H1 (cell line): ENCODE measurements at regions not wholly inside any gene's neighbourhood (a gene's known extent, or its start where the extent isn't known, plus 50 kb on each side); places are given as distances from the start of the nearest gene placed in this dataset.

ENCODE experiments used
- CTCF ChIA-PET: fragments of 300-600 bp; sonication (Branson Sonifier 250); formaldehyde crosslinking; loops from one replicate; lab custom pipeline; 2021; ENCODE audit not compliant: partially characterized antibody; lab: Charles Lee
- POLR2A ChIA-PET: fragments of 300-600 bp; sonication (Branson Sonifier 250); formaldehyde crosslinking; loops from one replicate; lab custom pipeline; 2021; ENCODE audit warnings: inconsistent platforms; ENCODE audit not compliant: partially characterized antibody; lab: Charles Lee
- DNase-seq, 2 experiments: peaks; one replicate each; pipeline versions ENCODE4 v3.0.0 to v3.0.0-alpha.2; 2010 to 2022; ENCODE audit warnings: low spot score in 2 of 2, low read depth in 1 of 2, mixed read lengths in 1 of 2
- FAIRE-seq: peaks from 2 replicates; lab custom pipeline; 2011; peaks lifted over from hg19 to GRCh38; lab: Jason Lieb, UNC
- H2AFZ ChIP-seq: 2 replicates; pipeline ENCODE4 v1.8.1; 2012; ENCODE audit warnings: low read length, inconsistent platforms
- H2AK5ac ChIP-seq: 2 replicates; pipeline ENCODE4 v1.6.1; 2013; ENCODE audit warnings: low read depth, low read length
- H2BK120ac ChIP-seq: replicated peaks from 2 replicates; pipeline ENCODE3; 2013; ENCODE audit warnings: low read depth, low read length, inconsistent platforms
- H2BK12ac ChIP-seq: 2 replicates; pipeline ENCODE4 v1.6.1; 2013; ENCODE audit warnings: low read depth, low read length
- H2BK15ac ChIP-seq: 2 replicates; pipeline ENCODE4 v1.6.1; 2013; ENCODE audit warnings: low read length
- H2BK20ac ChIP-seq: 2 replicates; pipeline ENCODE4 v1.6.1; 2013; ENCODE audit warnings: low read length
- H2BK5ac ChIP-seq: 2 replicates; pipeline ENCODE4 v1.6.1; 2013; ENCODE audit warnings: low read depth, low read length
- H3K14ac ChIP-seq: 2 replicates; pipeline ENCODE4 v1.6.1; 2013; ENCODE audit warnings: inconsistent platforms; ENCODE audit not compliant: insufficient read length
- H3K18ac ChIP-seq: 2 replicates; pipeline ENCODE4 v1.6.1; 2013; ENCODE audit warnings: low read length; ENCODE audit errors: extremely low read depth
- H3K23ac ChIP-seq: 2 replicates; pipeline ENCODE4 v1.6.1; 2013; ENCODE audit warnings: inconsistent platforms; ENCODE audit not compliant: insufficient read length
- H3K23me2 ChIP-seq: 2 replicates; pipeline ENCODE4 v1.6.1; 2013; ENCODE audit warnings: low read depth, low read length
- H3K27ac ChIP-seq: 2 replicates; pipeline ENCODE4 v1.6.1; 2011; ENCODE audit warnings: low read depth, low read length, inconsistent platforms
- H3K27me3 ChIP-seq, 4 experiments: replicated peaks in 1 of 4; 1 replicate in 1 of 4; 2 replicates in 3 of 4; pipeline versions ENCODE4 v1.6.1 to v1.8.1; 2011 to 2013; ENCODE audit warnings: low read length in 3 of 4, mild to moderate bottlenecking in 3 of 4, inconsistent platforms in 2 of 4, mixed read lengths in 2 of 4, moderate library complexity in 1 of 4; ENCODE audit not compliant: control insufficient read depth in 3 of 4, insufficient read depth in 3 of 4; ENCODE audit errors: extremely low read depth in 1 of 4
- H3K36me3 ChIP-seq, 4 experiments: 2 replicates each; pipeline versions ENCODE4 v1.6.1 to v1.8.1; 2011 to 2013; ENCODE audit warnings: mild to moderate bottlenecking in 4 of 4, low read length in 3 of 4, moderate library complexity in 2 of 4, control low read depth in 1 of 4, inconsistent platforms in 1 of 4; ENCODE audit not compliant: insufficient read depth in 4 of 4, control insufficient read depth in 2 of 4
- H3K4ac ChIP-seq: replicated peaks from 2 replicates; pipeline ENCODE3; 2013; ENCODE audit warnings: low read length, low read depth, mixed read lengths, inconsistent platforms; ENCODE audit not compliant: insufficient read length
- H3K4me1 ChIP-seq, 4 experiments: replicated peaks in 1 of 4; 1 replicate in 1 of 4; 2 replicates in 3 of 4; pipeline versions ENCODE4 v1.6.1 to v1.8.1; 2011 to 2013; ENCODE audit warnings: low read length in 3 of 4, inconsistent platforms in 2 of 4, mixed read lengths in 1 of 4; ENCODE audit not compliant: insufficient read depth in 4 of 4, control insufficient read depth in 3 of 4
- H3K4me2 ChIP-seq, 2 experiments: 2 replicates each; pipeline versions ENCODE4 v1.6.1 to v1.8.1; 2011 to 2013; ENCODE audit warnings: low read depth in 2 of 2, low read length in 2 of 2, control low read depth in 1 of 2, inconsistent platforms in 1 of 2, mild to moderate bottlenecking in 1 of 2; ENCODE audit not compliant: insufficient read depth in 1 of 2
- H3K4me3 ChIP-seq, 4 experiments: fragments of 200-600, 300-600 bp in 1 of 4; sonication (generic), shearing (Covaris generic), sonication (Bioruptor Twin) in 1 of 4; 2 replicates each; pipeline versions ENCODE4 v1.5.1 to v1.8.1; 2011 to 2016; ENCODE audit warnings: low read length in 4 of 4, low read depth in 3 of 4, control low read depth in 2 of 4, inconsistent platforms in 2 of 4, mild to moderate bottlenecking in 2 of 4, mixed read lengths in 1 of 4, moderate library complexity in 1 of 4; ENCODE audit not compliant: insufficient read depth in 2 of 4; ENCODE audit errors: extremely low read depth in 1 of 4
- H3K56ac ChIP-seq: replicated peaks from 2 replicates; pipeline ENCODE3; 2013; ENCODE audit warnings: low read depth, mild to moderate bottlenecking, mixed read lengths, low read length, inconsistent platforms; ENCODE audit not compliant: insufficient read length
- H3K79me1 ChIP-seq: 2 replicates; pipeline ENCODE4 v1.6.1; 2013; ENCODE audit warnings: low read depth, low read length, control low read depth
- H3K79me2 ChIP-seq, 2 experiments: 2 replicates each; pipeline versions ENCODE4 v1.6.1 to v1.8.1; 2012 to 2013; ENCODE audit warnings: low read length in 2 of 2, mild to moderate bottlenecking in 2 of 2, inconsistent platforms in 1 of 2; ENCODE audit not compliant: insufficient read depth in 2 of 2, control insufficient read depth in 1 of 2
- H3K9ac ChIP-seq, 4 experiments: replicated peaks in 1 of 4; 1 replicate in 1 of 4; 2 replicates in 3 of 4; pipeline versions ENCODE4 v1.6.1 to v1.8.1; 2011 to 2013; ENCODE audit warnings: low read depth in 3 of 4, low read length in 3 of 4, control low read depth in 2 of 4, mild to moderate bottlenecking in 2 of 4, moderate library complexity in 2 of 4, inconsistent platforms in 1 of 4; ENCODE audit errors: extremely low read depth in 1 of 4
- H3K9me3 ChIP-seq, 2 experiments: 2 replicates each; pipeline versions ENCODE4 v1.6.1 to v1.8.1; 2012 to 2013; ENCODE audit warnings: mild to moderate bottlenecking in 2 of 2, moderate library complexity in 2 of 2, control low read depth in 1 of 2, inconsistent platforms in 1 of 2, low read depth in 1 of 2, low read length in 1 of 2, mixed read lengths in 1 of 2; ENCODE audit not compliant: insufficient read depth in 2 of 2
- H4K20me1 ChIP-seq, 2 experiments: replicated peaks in 1 of 2; 2 replicates each; pipeline versions ENCODE3 to v1.8.1; 2011 to 2013; ENCODE audit warnings: inconsistent platforms in 2 of 2, low read length in 2 of 2, mild to moderate bottlenecking in 1 of 2; ENCODE audit not compliant: insufficient read depth in 2 of 2, control insufficient read depth in 1 of 2
- H4K5ac ChIP-seq: 2 replicates; pipeline ENCODE4 v1.6.1; 2013; ENCODE audit warnings: low read length, low read depth, mixed read lengths, inconsistent platforms; ENCODE audit not compliant: insufficient read length
- H4K8ac ChIP-seq: 2 replicates; pipeline ENCODE4 v1.8.0; 2013; ENCODE audit warnings: mild to moderate bottlenecking, moderate library complexity, low read length, inconsistent platforms; ENCODE audit not compliant: insufficient read depth; ENCODE audit errors: extremely low read depth
- H4K91ac ChIP-seq: replicated peaks from 2 replicates; pipeline ENCODE3; 2013; ENCODE audit warnings: low read length, mixed read lengths, inconsistent platforms; ENCODE audit not compliant: insufficient read length
- RFX5 ChIP-seq: IDR thresholded peaks from 2 replicates; pipeline ENCODE4 v1.6.1; 2011; ENCODE audit warnings: low read depth, low read length, improper control_type of control experiment, borderline replicate concordance
- SUZ12 ChIP-seq: fragments of 200-600 bp; sonication (generic); IDR thresholded peaks from 2 replicates; pipeline ENCODE4 v1.6.1; 2012; ENCODE audit warnings: mild to moderate bottlenecking, inconsistent platforms, low read length, moderate library complexity, mixed read lengths
- TBP ChIP-seq: IDR thresholded peaks from 2 replicates; pipeline ENCODE4 v1.6.1; 2011; ENCODE audit warnings: low read depth, low read length, improper control_type of control experiment
- WGBS, 2 experiments: shearing (Covaris generic) in 1 of 2; methylation state at CpG; one replicate each; pipeline versions ENCODE4 v1.1.6 to v1.1.7; 2013 to 2015; ENCODE audit warnings: low lambda C conversion rate in 2 of 2, mixed read lengths in 2 of 2, inconsistent platforms in 1 of 2, low coverage in 1 of 2, missing lambda C conversion rate in 1 of 2; ENCODE audit not compliant: insufficient replicate concordance in 2 of 2, insufficient coverage in 1 of 2, insufficient read length in 1 of 2; ENCODE audit errors: extremely low coverage in 1 of 2, missing lambda C conversion rate in 1 of 2; 5-methylcytosine and 5-hydroxymethylcytosine counted together

DNA sequence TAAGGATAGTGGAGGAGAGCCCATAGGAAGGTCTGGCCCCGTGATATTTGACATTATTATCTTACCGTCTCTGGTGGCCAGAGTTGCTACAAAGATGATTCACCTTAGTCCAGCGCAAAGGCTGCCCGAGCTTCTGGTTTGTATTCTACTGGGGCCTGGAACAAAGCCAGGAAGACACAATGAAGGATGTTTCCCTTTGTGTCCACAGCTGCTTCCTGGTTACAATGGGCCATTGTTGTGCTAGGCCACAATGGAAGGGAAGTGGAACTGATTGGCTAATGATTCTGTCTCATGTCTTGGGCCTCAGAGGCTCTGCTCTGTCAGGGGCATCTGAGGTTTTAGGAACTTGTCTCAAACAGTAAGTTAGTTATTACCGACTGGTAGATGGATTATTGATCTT is 132.2 kb downstream of the TDRD15 start:
- Histone ChIP-seq H3K14ac (no peak overlapping the region), H4K5ac (no peak overlapping the region), H3K9me3 (no peaks in the 10 kb centered on the region), H2BK120ac (no peak overlapping the region), H2AK5ac (no peak overlapping the region), H3K4me2 (no peak overlapping the region), H2BK15ac (no peak overlapping the region), H2BK12ac (no peak overlapping the region), H3K18ac (no peak overlapping the region), H3K79me2 (no peaks in the 10 kb centered on the region), H3K4me1 (peaks cover 0 to 7% (median 0%) of the 10 kb centered on the region in 4 experiments; a peak in 2 of 7 replicates), H3K27ac (no peak overlapping the region), H3K79me1 (no peaks in the 10 kb centered on the region), H2BK20ac (no peak overlapping the region), H4K8ac (no peak overlapping the region), H3K4ac (no peak overlapping the region), H4K20me1 (no peaks in the 10 kb centered on the region), H3K36me3 (no peaks in the 10 kb centered on the region), H3K56ac (no peak overlapping the region), H3K23ac (no peak overlapping the region), H3K27me3 (no peaks in the 10 kb centered on the region), H2BK5ac (no peak overlapping the region), H3K23me2 (no peaks in the 10 kb centered on the region), H3K4me3 (no peak overlapping the region), H3K9ac (no peak overlapping the region), H2AFZ (no peak overlapping the region), H4K91ac (no peak overlapping the region)
- WGBS, 2 experiments: 91% methylated on average over 5 of the region's 5 CpGs; no CpG with 5 or more reads in 1 of the 2 experiments
- FAIRE-seq (no peak), DNase-seq (no peak)
- ChIA-PET CTCF (interaction anchor here (0.6 to 5.1 kb wide), 2 partner anchors 61 to 88 kb away, joined by 3 to 21 read pairs; no protein-coding TSS in a partner anchor), POLR2A (no interaction called here)
- TF ChIP-seq SUZ12: no peak
- no peak for TF ChIP-seq RFX5
- TF ChIP-seq TBP: no peak
